ENCODE measurements at regions not wholly inside any gene's neighbourhood (a gene's known extent, or its start where the extent isn't known, plus 50 kb on each side); places are given as distances from the start of the nearest gene placed in this dataset.

GRCh38 chr2:4662161-4662779, 958.9 kb downstream of the DCDC2C start:
- no peak for TF ChIP-seq CTCF (IDR thresholded peaks at IDR 0.05)
- no peak for TF ChIP-seq POLR2A (IDR thresholded peaks at IDR 0.05)
- no peak for TF ChIP-seq POLR2AphosphoS5 (IDR thresholded peaks at IDR 0.05)

All from breast epithelium (tissue), 3 donors.